ENCODE measurements at regions not wholly inside any gene's neighbourhood (a gene's known extent, or its start where the extent isn't known, plus 50 kb on each side); places are given as distances from the start of the nearest gene placed in this dataset.

GRCh38 chr5:155697236-155697635, 629.7 kb upstream of the SGCD start:
- Histone ChIP-seq H3K9me2 (ENCODE audit: insufficient read depth) (no peaks in the 10 kb centered on the region), H3K27ac (ENCODE audit: low read depth, low read length) (no peak overlapping the region), H3K4me2 (ENCODE audit: low read length) (no peak overlapping the region), H3K4me1 (ENCODE audit: control insufficient read depth in 1 of 2, insufficient read depth in 2 of 2, low read length in 2 of 2) (no peaks in the 10 kb centered on the region), H3K4me3 (replicated peaks in 1 of 2; ENCODE audit: low read depth in 1 of 2, low read length in 2 of 2) (no peak overlapping the region), H2AFZ (ENCODE audit: low read depth, low read length, poor library complexity, severe bottlenecking) (no peak overlapping the region), H3K79me2 (ENCODE audit: insufficient read depth, low read length) (no peaks in the 10 kb centered on the region), H4K20me1 (ENCODE audit: insufficient read depth) (no peaks in the 10 kb centered on the region), H3K9me3 (ENCODE audit: control insufficient read depth in 1 of 2, insufficient read depth in 1 of 2, low read depth in 1 of 2, low read length in 2 of 2) (peaks cover 0 to 3% of the 10 kb centered on the region in 2 experiments; a peak in 2 of 4 replicates), H3K36me3 (ENCODE audit: control insufficient read depth in 1 of 2, insufficient read depth in 2 of 2, low read length in 2 of 2) (no peaks in the 10 kb centered on the region), H3K9ac (ENCODE audit: low read length) (no peak overlapping the region), H3K27me3 (ENCODE audit: insufficient read depth, low read length) (no peaks in the 10 kb centered on the region)
- DNase-seq (ENCODE audit: low read depth, low spot score) (no peak), ATAC-seq (no peak)
- TF ChIP-seq ATF3 (IDR thresholded peaks at IDR 0.05) (no peak), ELF1 (IDR thresholded peaks at IDR 0.05; ENCODE audit: borderline replicate concordance, low read depth) (no peak), SP1 (IDR thresholded peaks at IDR 0.05; ENCODE audit: low read depth) (no peak), POLR2AphosphoS5 (IDR thresholded peaks at IDR 0.05; ENCODE audit: low read depth, low read length) (no peak), EZH2phosphoT487 (IDR thresholded peaks at IDR 0.05; ENCODE audit: borderline replicate concordance) (no peak), REST (IDR thresholded peaks at IDR 0.05; ENCODE audit: low read depth) (no peak), TCF7L2 (IDR thresholded peaks at IDR 0.05; ENCODE audit: borderline replicate concordance, extremely low read depth, insufficient read depth, insufficient read length) (no peak), SIN3A (IDR thresholded peaks at IDR 0.05; ENCODE audit: low read depth) (no peak), ZNF274 (IDR thresholded peaks at IDR 0.05; ENCODE audit: low read depth, low read length) (no peak), RAD21 (IDR thresholded peaks at IDR 0.05; ENCODE audit: low read depth) (no peak), EGR1 (IDR thresholded peaks at IDR 0.05; ENCODE audit: low read depth) (no peak), EZH2 (IDR thresholded peaks at IDR 0.05) (no peak), JUND (IDR thresholded peaks at IDR 0.05) (no peak)
- intact Hi-C loops (cut with micrococcal nuclease): no loop called here
- ChIA-PET CTCF (no interaction called here), POLR2A (no interaction called here), RAD21 (ENCODE audit: low non-redundant PET in 1 of 2, low total read pairs in 2 of 2, uncharacterized antibody in 2 of 2, unreplicated experiment in 2 of 2) (no interaction called here)
- BruUV-seq (replicated peaks): no TSS peak
